ENCODE measurements at regions not wholly inside any gene's neighbourhood (a gene's known extent, or its start where the extent isn't known, plus 50 kb on each side); places are given as distances from the start of the nearest gene placed in this dataset.

GRCh38 chr5:135203593-135204036 lies 169.6 kb upstream of the PITX1 start:
- no peak for DNase-seq (ENCODE audit: low read depth)

DNA sequence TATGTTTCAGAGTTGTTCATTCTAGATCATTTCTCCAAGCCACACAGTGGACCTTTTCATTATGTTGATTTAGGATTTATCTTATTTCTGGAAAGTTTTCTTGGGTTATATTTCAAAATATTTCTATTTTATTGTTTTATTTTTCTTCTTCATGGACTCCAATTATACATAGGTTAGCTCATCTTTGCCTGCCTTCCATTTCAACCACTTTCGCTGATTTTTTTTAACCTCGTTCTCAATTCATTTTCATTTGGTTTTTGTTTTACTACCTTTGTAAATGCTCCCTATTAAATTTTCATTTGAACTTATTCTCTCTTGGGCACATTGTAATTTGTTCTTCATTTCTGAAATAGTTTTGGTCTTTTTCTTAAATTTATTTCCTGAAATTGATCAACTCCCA lies 169.0 kb upstream of the PITX1 start:
- no peak for DNase-seq (ENCODE audit: low read depth)

- DNase-seq (ENCODE audit: low read depth) = no peak
Measured at GRCh38 chr5:135199919-135200318, 165.9 kb upstream of the PITX1 start.

DNA sequence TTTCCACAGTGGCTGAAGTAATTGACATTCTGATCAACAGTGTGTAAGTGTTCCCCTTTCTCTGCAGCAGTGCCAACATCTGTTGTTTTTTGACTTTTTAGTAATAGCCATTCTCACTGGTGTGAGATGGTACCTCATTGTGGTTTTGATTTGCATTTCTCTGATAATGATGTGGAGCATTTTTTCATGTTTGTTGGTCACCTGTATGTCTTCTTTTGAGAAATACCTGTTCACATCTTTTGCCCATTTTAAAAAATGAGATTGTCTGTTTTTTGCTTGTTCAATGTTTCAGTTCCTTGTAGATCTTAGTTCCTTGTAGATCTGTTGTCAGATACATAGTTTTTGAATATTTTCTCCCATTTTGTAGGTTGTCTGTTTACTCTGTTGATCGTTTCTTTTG lies 162.5 kb upstream of the PITX1 start:
- DNase-seq (ENCODE audit: low read depth) = no peak

GRCh38 chr5:135195270-135195608 lies 161.2 kb upstream of the PITX1 start:
- DNase-seq (ENCODE audit: low read depth) = no peak

GRCh38 chr5:135194573-135195269 lies 160.7 kb upstream of the PITX1 start:
- no peak for DNase-seq (ENCODE audit: low read depth)

- no peak for DNase-seq (ENCODE audit: low read depth)
Measured at GRCh38 chr5:135194126-135194488, 160.1 kb upstream of the PITX1 start.

DNA sequence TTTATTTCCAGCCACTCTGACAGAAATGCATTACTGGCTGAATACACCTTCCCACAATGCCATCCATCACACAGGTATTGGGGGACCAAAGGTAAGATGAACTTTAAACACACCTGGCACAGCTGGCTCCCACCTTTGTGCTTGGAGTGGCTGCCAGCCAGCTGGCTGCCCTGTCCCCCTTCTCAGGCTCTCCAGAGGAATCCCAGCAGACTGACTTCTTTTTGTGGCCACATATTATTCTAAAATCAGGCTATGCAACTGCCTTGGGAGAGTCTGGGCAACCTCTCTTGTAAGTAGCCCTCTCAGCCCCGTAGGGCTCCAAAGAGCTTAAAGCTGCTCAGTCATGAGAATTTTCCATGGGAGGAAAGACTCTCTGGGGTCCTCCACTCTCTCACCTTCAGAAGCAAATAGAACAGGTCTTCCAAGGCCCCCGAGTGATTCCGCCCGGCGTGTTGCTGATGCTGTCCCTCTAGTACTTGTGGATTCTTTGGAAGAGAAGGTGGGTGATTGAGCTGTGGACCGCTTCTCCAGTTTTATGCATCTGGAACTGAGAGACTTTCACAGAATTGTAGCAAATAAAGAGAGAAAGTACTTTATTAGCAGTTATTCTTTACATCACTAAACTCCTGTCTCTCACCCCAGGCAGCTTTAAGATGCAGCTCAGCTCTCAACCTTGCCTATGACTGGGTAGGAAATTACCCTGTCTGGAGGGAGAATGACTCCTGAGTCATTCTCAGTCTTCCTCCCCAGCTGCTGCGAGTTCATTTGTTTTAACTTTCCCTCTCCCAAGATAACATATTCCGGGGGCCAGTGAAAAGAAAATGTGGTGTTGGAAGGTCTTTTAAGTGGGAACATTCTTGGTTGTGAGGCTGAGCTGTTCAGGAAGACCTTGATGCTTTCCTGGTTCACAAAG lies 159.4 kb upstream of the PITX1 start:
- no peak for DNase-seq (ENCODE audit: low read depth)

- no peak for DNase-seq (ENCODE audit: low read depth)
Measured at GRCh38 chr5:135192351-135192750, 158.3 kb upstream of the PITX1 start.

- DNase-seq (ENCODE audit: low read depth) = peak; percentile 73
Measured at GRCh38 chr5:135191084-135191826, 157.2 kb upstream of the PITX1 start.

GRCh38 chr5:135190416-135191083 lies 156.5 kb upstream of the PITX1 start:
- DNase-seq (ENCODE audit: low read depth) = no peak

- no peak for DNase-seq (ENCODE audit: low read depth)
Measured at GRCh38 chr5:135189024-135189423, 155.0 kb upstream of the PITX1 start.

DNA sequence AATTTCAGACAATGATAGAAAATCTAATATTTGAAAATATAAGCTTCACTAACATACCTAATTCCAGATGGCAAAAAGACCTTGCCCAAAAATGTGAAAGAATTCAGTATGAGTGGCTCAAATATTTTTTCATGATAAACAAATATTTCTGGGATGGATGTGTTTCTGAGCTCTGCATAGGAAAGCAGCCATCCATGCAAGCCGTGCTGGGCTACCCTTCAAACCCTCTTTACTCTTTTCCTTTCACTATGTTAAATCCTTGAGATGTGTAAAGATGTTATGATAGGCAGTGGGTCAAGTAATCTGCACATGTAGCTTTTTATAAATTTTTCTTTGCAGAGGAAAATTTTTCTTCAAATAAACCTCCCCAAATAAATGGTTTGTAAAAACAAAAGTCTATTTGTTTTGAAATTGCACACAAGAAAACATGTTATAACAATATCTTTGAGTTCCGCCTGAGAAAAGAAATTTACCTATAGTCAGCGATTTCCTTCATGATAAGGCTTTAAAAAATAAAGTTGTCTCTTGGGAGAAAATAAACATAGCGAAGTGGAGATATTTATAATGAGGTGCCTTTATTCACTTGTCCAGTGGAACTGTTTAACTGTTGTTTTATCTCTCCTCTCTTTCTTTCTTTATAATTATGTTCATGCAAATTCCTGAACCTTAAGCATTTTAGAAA lies 154.3 kb upstream of the PITX1 start:
- no peak for DNase-seq (ENCODE audit: low read depth)

- no peak for DNase-seq (ENCODE audit: low read depth)
Measured at GRCh38 chr5:135186662-135187522, 152.9 kb upstream of the PITX1 start.

DNA sequence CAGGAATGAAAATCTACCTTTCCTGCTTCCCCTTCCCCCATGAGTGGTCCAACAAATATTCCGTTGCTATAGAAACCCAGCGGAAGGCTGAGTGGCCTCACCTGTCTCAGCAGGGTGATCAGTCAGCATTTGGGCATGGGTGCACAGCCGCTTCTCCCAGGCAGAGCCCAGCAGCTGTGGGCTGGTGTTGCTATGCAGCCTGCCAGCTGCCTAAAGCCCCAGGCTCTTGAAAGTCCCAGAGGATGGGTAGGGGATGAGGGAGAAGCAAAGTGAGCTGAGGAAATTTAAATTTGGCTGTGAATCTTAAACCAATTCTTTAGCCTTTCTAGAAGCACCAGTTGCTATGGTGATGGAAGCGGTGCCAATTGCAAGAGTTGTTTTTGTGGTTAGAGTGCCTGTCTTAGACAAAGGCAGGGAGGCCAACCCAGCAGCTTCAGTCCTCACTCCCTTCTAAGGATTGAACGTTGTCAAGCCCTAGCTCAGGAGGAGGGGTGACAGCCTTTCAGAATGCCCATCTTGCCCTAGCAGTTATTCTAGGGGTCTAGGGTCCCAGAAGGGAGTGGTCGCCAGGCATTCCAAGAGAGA lies 151.5 kb upstream of the PITX1 start:
- no peak for DNase-seq (ENCODE audit: low read depth)

- no peak for DNase-seq (ENCODE audit: low read depth)
Measured at GRCh38 chr5:135184646-135185045, 150.6 kb upstream of the PITX1 start.

DNA sequence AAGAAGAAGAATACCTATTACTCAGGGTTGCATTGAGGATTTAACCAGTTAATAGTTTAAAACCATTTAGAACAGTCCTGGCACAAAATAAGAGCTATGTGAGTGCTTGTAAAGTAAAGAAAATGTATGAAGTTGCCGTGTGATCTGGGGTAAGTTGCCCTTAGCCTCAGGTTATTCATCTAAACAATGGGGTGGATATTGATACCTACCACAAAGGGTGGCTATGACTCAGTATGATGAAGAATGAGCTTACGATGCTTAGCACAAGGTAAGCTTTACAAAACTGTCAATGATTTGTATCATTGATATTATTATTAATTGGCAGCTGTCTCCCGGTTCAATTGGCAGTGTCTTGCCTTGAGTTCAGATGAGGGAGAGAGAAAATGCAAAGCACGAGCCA lies 149.4 kb upstream of the PITX1 start:
- no peak for DNase-seq (ENCODE audit: low read depth)

DNA sequence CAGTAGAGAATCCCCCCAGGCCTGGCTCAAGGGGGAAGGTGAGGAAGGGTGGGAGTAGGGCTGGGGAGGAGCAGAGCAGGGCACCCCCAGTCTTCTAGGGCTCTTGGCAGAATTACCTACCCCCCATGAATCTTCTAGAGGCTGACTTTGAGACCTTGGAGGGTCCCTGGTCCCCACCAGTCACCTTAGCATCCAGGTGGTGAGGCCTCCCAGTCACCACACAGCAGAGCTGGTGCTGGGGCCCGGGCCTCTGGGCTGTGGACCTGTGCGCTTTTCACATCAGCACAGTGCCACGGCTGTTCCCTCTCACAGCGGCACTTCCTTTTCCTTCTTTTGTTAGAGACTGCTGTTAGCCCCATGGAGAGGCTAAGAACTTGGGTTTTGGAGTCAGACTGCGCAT lies 148.6 kb upstream of the PITX1 start:
- DNase-seq (ENCODE audit: low read depth) = no peak

DNA sequence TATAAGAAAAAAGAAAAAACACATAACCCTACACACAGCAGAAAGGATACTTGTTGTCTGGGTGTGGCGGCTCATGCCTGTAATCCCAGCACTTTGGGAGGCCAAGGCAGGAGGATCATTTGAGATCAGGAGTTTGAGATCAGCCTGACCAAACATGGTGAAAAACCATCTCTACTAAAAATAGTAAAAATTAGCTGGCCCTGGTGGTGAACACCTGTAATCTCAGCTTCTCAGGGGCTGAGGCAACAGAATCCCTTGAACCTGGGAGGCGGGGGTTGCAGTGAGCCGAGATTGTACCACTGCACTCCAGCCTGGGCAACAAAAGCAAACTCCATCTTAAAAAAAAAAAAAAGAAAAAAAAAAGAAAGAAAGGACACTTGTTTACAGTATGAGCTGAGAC lies 147.6 kb upstream of the PITX1 start:
- no peak for DNase-seq (ENCODE audit: low read depth)

- DNase-seq (ENCODE audit: low read depth) = no peak
Measured at GRCh38 chr5:135179308-135179980, 145.4 kb upstream of the PITX1 start.
